Neural crest cell (in vitro differentiated cells): ENCODE measurements at regions not wholly inside any gene's neighbourhood (a gene's known extent, or its start where the extent isn't known, plus 50 kb on each side); places are given as distances from the start of the nearest gene placed in this dataset.

Source experiments
- DNase-seq: peaks from one replicate; pipeline ENCODE4 v3.0.0; 2021; ENCODE audit warnings: low read depth, mixed read lengths, low spot score
- H3K27ac Mint-ChIP-seq: one replicate; pipeline ENCODE4 v1.8.0; 2021; ENCODE audit warnings: mild to moderate bottlenecking, mixed read lengths; ENCODE audit not compliant: unreplicated experiment
- H3K27me3 Mint-ChIP-seq: 2 replicates; pipeline ENCODE4 v1.8.0; 2021; ENCODE audit warnings: low read depth, mild to moderate bottlenecking, mixed read lengths
- H3K36me3 Mint-ChIP-seq: 2 replicates; pipeline ENCODE4 v1.8.0; 2021; ENCODE audit warnings: low read depth, mild to moderate bottlenecking, mixed read lengths
- H3K4me1 Mint-ChIP-seq: 2 replicates; pipeline ENCODE4 v1.8.0; 2021; ENCODE audit warnings: mixed read lengths
- H3K4me3 Mint-ChIP-seq: one replicate; pipeline ENCODE4 v1.8.0; 2021; ENCODE audit warnings: mild to moderate bottlenecking, mixed read lengths
- H3K9me3 Mint-ChIP-seq: 2 replicates; pipeline ENCODE4 v1.8.0; 2021; ENCODE audit warnings: mixed read lengths
- CTCF ChIP-seq: fragments of 200-600 bp; sonication (generic); conservative IDR thresholded peaks from 2 replicates; pipeline ENCODE4 v1.5.0; 2021; ENCODE audit warnings: antibody characterized with exemption, mild to moderate bottlenecking

DNA sequence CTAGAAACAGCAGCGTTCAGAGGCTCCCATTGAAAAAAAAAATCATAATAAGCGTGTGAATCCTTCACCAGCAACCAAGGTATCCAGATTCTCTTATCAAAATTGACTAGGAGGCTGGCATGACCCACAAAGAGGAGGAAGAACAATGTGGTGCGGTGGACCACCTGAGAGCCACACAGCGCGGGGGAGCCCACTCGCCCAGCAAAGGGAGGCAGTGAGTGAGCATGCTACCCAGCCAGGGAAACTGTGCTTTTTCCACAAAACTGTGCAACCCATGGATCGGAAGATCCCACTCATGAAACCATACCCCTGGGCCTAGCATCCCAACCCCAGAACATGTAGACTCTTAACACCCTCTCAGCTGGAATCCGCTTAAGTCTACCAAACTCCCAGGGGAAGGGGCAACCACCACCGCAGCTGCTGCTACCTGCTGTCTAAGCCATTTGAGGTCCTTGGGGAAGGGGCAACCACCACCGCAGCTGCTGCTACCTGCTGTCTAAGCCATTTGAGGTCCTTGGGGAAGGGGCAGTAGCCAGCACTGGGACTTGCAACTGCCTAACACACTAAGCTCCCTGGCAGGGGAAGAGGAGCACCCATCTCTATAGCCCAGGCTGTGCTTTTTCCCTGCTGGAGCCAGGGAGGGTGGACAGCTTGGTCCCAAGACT is 102.8 kb upstream of the CLDN18 start:
- H3K9me3 Mint-ChIP-seq: peaks cover 21% of the 10 kb centered on the region
- no peak for TF ChIP-seq CTCF
- DNase-seq: no peak
- peaks cover 14% of the 10 kb centered on the region for H3K27me3 Mint-ChIP-seq
- no peaks in the 10 kb centered on the region for H3K36me3 Mint-ChIP-seq
- H3K4me1 Mint-ChIP-seq: no peaks in the 10 kb centered on the region
- no peak overlapping the region for H3K27ac Mint-ChIP-seq
- H3K4me3 Mint-ChIP-seq: no peak overlapping the region

DNA sequence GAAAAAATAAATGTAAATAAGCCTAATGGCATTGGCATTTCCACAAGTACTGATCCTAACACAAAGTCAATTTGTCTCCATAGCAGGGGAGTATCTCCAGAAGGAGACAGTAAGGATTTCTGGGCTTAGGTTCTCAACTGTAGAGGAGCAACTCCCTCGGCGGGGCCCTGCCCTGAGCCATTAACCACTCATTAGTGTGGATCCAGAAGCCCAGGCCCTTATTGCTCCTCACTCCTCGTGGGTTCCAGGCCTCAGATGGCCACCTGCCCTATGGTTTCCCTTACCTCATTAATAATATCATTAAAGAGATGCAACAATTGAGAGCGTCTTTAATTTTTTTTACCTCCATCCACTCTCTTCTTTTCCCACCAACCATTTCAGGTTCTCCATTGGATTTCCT is 85.3 kb upstream of the CLDN18 start:
- DNase-seq: no peak
- Mint-ChIP-seq H3K4me3 (no peak overlapping the region), H3K9me3 (peaks cover 2% of the 10 kb centered on the region), H3K4me1 (no peaks in the 10 kb centered on the region), H3K27me3 (peaks cover 17% of the 10 kb centered on the region), H3K36me3 (no peaks in the 10 kb centered on the region), H3K27ac (no peak overlapping the region)
- TF ChIP-seq CTCF: no peak

GRCh38 chr3:137925080-137925479 is 84.9 kb upstream of the CLDN18 start:
- TF ChIP-seq CTCF: no peak
- Mint-ChIP-seq H3K27me3 (peaks cover 17% of the 10 kb centered on the region), H3K9me3 (peaks cover 2% of the 10 kb centered on the region), H3K4me3 (no peak overlapping the region), H3K27ac (no peak overlapping the region), H3K4me1 (no peaks in the 10 kb centered on the region), H3K36me3 (no peaks in the 10 kb centered on the region)
- no peak for DNase-seq

DNA sequence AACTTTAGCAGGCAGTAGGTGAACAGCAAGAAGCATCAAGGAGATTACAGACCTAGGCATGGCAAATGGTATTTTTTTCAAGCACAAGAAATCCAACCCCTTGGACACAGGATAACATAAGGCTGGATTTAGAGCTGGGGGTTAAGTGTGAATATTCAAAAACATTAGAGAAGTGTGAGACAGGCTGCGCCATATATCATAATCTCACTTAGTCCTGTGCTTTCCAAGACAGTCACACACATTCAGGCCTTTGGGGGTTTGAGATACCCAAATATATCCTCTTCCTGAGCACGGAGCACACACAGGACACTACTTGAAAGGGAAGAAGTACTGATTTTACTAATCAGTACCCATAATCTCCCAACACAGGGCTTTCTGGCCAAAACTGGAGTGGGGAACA is 83.0 kb upstream of the CLDN18 start:
- no peak for TF ChIP-seq CTCF
- H3K4me3 Mint-ChIP-seq: no peak overlapping the region
- H3K9me3 Mint-ChIP-seq: peaks cover 2% of the 10 kb centered on the region
- H3K27ac Mint-ChIP-seq: no peak overlapping the region
- no peaks in the 10 kb centered on the region for H3K36me3 Mint-ChIP-seq
- peaks cover 28% of the 10 kb centered on the region for H3K27me3 Mint-ChIP-seq
- H3K4me1 Mint-ChIP-seq: no peaks in the 10 kb centered on the region
- no peak for DNase-seq

DNA sequence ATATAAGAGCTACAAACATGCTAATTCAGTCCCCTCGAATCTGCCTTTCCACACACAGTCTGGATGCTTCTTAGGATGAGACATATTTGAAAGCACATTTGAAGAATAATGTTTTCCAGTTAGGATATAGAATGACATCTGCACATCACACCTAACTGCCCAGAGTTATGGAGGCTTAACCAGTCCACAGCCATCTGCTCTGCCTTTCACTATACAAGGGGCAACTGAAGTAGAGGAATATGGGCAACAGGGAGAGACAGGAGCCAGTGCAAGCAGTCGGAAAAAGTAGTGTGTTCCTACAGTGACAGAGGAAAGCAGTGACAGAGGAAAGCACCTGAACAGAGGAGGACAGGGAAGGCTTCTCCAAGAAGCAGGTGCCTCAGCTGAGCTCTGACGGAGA is 79.0 kb upstream of the CLDN18 start:
- Mint-ChIP-seq H3K9me3 (peaks cover 2% of the 10 kb centered on the region), H3K27ac (no peak overlapping the region), H3K36me3 (no peaks in the 10 kb centered on the region), H3K4me1 (no peaks in the 10 kb centered on the region), H3K4me3 (no peak overlapping the region), H3K27me3 (peaks cover 38% of the 10 kb centered on the region)
- DNase-seq: no peak
- TF ChIP-seq CTCF: no peak

GRCh38 chr3:137938876-137939275 is 71.1 kb upstream of the CLDN18 start:
- TF ChIP-seq CTCF: no peak
- H3K4me3 Mint-ChIP-seq: no peak overlapping the region
- H3K27me3 Mint-ChIP-seq: peaks cover 20% of the 10 kb centered on the region
- H3K4me1 Mint-ChIP-seq: no peaks in the 10 kb centered on the region
- DNase-seq: no peak
- H3K36me3 Mint-ChIP-seq: no peaks in the 10 kb centered on the region
- no peak overlapping the region for H3K27ac Mint-ChIP-seq
- peaks cover 5% of the 10 kb centered on the region for H3K9me3 Mint-ChIP-seq
